GM19395 (cell line): ENCODE measurements at regions not wholly inside any gene's neighbourhood (a gene's known extent, or its start where the extent isn't known, plus 50 kb on each side); places are given as distances from the start of the nearest gene placed in this dataset.

Experiments used
- ATAC-seq: cut with Tn5 transposase; IDR thresholded peaks from one replicate; pipeline ENCODE4 v1.9.1; 2021; ENCODE audit warnings: mild to moderate bottlenecking, moderate library complexity; ENCODE audit not compliant: unreplicated experiment

- no peak for ATAC-seq
Observed at GRCh38 chr6:16871047-16871446, 109.8 kb upstream of the ATXN1 start.

DNA sequence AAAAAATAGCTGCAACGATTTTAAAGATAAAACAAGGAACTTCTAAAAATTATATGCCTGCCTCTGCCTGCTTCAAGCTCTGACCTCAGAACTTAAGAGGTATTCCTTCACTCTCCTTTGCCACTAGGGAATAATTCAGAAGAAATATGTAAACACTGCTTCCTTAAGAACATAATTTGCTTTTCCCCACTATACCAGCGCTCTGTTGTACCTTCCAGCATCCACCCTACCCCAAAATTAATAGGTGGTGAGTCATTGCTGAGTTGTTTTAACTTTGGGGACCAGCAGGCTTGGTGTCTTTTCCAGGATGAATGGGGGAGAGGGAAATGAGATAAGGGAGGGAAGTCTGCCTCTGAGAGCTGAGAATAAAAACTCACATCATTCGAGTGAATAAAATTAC is 107.7 kb upstream of the ATXN1 start:
- ATAC-seq = no peak

DNA sequence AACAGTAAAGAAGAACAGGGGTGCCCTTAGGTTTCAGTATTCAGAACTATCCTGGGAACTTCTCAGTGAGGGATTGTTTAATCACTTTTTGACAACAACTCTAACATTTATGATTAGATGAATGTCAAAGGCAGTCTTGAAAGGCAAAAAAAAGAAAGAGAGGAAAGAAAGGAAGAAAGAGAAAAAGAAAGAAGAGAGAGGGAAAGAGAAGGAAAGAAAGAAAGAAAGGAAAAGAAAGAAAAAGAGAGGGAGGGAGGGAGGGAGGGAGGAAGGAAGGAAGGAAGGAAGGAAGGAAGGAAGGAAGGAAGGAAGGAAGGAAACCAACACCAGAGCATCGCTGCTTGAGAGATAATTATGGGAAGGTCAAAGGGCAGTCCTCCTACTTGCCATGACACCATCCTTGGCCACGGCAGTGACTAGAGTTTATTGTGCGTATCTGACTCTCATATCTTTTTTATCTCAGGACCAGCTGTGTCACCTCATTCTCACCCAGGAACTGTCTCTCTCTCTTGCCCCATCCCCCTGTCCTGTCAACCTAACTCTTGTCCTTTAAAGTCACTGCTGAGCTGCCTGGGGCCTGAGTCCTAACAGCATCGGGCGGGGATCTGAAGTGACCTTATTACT is 96.8 kb upstream of the ATXN1 start:
- ATAC-seq = no peak

DNA sequence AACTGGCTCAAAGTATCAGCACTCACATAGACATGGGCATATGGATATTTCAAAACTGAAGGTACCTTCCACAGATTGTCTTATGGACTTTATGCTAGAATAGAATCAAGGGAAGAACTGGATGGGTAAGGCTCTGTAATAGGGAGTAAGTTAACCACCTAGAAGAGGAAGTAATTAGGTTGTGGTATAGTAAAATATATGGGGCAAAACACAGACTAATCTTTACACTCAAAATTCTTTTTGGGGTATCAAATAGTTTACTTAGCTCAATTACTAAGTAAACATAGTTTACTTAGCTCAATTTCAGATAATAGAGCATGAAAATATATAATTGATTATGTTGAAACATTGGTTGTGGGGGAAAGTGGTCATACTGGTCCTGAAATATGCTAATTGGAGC is 94.2 kb upstream of the ATXN1 start:
- peak; percentile 55 for ATAC-seq

- ATAC-seq = peak; percentile 85
Observed at GRCh38 chr6:16854986-16855385, 93.7 kb upstream of the ATXN1 start.

GRCh38 chr6:16852671-16853070 is 91.4 kb upstream of the ATXN1 start:
- ATAC-seq = no peak

- ATAC-seq = peak; percentile 51
Observed at GRCh38 chr6:16851758-16852157, 90.5 kb upstream of the ATXN1 start.

DNA sequence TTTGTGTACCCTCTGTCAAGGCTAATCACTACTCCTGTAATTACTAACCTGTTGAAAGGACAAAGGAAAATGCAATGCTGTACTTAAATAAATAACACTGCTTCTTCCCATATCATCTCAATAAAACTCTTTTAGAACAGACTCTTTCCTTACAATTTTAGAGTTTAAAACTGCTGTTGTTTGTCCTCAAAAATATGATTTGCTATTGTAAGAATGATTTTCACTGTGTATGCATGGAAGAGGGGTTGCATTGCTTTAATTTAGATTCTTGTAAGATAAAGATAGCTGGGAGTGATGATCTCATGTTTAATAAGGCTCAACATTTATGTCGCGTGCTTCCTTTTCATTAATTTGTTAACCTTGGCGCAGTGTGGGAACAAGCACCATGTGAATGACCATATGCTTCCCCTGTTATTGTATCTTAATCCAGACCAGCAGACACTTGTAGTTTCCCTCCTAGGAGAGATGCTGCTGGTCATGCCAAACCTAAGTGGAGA is 89.8 kb upstream of the ATXN1 start:
- no peak for ATAC-seq

DNA sequence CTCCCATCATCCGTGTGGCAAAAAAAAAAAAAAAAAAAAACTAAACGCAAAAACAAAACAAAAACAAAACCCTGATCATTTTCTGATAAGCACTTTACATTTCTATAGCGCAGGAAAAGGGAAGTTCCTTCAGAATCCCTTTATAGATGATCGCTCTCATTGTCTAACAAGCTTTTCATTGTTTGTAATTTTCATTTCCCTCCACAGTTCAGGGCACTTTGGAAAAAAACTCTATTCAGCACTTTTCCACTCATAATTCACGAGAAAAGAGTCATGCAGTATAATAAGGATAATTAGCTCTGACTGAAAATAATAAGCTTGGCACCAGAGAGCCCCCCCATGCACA is 89.4 kb upstream of the ATXN1 start:
- ATAC-seq = no peak

GRCh38 chr6:16849988-16850680 is 88.9 kb upstream of the ATXN1 start:
- ATAC-seq = no peak

DNA sequence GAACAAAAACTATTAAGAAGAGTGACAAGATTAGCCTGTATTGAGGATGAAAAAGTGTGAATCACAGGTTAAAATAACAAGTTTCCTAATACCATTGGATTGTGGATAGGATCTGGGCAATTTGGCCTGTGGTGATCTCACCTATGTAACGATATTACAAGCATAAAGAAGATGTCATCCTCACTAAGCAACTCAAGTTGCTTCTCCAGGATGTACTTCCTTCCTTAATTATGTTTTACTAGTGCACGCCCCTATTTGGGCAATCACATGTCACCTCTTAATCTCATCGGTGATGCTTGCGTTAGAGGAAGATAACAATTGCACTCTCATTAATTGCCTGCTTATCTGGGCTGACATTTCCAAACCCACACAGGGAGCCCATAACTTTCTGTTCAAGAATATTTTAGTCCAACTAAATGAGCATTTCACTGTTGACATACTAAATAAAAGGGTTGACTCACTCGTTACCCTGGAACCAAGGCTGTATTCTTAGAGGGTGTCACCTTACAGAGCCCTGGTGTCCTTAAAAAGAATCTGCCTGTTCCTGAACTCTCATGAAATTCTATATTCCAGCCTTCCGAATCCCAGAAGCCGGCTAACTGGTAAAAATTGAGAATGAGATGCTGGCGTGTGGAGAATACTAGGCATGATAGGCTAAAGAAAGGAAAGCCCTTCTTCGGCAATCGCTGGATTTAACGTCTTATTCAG is 88.2 kb upstream of the ATXN1 start:
- no peak for ATAC-seq

DNA sequence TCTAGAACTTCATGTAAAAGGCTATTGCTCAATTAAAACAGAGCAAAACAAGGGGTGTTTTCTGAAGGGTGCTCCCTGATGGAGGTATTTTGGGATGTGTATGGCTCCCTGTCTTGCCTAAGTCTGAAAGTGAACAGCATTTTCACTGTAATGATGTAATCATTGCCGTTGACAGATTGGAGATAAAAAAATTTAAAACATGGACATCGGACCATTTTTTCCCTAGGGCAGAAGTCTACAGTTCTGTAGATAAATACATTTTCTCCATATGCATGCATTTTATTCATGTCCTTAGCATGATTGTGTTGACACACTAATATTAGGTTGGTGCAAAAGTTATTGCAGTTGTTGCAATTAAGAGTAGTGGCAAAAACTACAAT is 85.1 kb upstream of the ATXN1 start:
- no peak for ATAC-seq

DNA sequence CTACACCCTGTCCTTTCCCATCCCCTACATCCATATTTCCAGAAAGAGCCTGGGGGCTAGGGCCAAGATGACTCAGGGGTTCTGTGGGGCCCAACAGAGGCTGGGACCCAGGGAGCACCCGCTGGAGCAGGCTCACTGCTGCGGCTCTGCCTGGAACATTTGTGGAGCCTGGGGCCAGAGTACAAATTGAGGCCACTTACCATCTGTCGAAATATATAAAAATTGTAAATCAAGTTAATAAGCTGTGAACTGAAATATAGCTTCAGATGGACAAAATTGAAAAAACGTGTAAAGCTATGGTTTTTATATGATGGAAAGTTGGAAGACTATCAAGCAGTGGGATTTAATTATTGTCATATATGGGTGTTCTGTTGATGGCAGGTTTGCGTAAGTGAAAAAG is 82.9 kb upstream of the ATXN1 start:
- ATAC-seq = no peak

DNA sequence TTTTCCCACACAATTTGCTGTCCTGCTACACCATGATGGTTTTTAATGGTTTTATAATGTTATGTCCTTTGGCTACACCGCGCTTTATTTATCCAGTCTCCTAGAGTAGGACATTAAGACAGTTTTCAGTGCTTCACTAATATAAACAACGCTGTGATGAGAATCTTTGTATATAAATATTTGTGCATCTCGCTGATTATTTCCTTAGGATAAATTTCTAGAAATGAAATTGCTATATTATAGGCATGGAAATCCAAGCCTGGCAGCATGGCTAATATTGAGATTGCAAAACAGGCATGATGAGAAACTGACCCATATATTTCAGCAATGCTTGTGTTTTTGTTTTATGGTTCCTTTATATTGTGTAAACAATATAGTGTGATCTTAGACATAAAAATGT is 81.4 kb upstream of the ATXN1 start:
- ATAC-seq = no peak

DNA sequence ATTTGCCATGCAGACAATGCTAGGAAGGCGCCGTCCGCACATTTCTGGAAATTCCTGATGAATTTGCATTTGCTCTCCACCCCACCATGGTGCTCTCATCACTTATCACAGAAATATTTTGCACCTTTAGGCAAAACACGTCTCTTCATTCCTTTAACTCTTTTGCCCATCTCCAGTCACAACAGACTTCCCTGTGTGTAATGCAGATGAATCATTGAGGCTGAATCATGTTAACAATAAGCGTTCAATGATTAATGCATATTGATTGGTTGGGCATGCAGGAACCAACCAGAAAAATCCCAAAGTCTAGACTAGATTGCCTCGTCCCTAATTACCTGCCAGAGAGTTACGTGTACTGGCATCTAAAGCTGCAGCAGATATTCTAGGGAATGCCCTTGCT is 80.0 kb upstream of the ATXN1 start:
- no peak for ATAC-seq

DNA sequence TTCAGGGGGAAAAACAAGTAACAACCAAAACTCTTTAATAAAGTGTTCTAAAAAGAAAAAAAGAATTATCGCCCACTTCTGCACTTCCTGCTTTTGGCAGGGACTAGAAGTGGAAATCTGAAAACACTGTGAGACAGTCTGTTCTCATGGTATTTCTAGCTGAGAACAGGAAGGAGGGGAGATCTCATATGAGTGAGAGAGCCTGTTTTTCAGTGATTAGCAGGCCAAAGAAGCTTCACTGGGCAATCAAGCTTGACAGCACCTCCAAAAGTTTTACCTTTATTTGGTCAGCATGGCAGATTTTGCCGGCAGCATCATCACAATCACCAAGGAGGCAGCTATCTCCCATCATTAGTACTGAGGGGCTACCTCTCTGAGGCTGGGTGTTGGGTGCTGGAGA is 79.5 kb upstream of the ATXN1 start:
- ATAC-seq = no peak

- ATAC-seq = no peak
Observed at GRCh38 chr6:16840291-16840690, 79.0 kb upstream of the ATXN1 start.

GRCh38 chr6:16839631-16840179 is 78.4 kb upstream of the ATXN1 start:
- ATAC-seq = no peak

DNA sequence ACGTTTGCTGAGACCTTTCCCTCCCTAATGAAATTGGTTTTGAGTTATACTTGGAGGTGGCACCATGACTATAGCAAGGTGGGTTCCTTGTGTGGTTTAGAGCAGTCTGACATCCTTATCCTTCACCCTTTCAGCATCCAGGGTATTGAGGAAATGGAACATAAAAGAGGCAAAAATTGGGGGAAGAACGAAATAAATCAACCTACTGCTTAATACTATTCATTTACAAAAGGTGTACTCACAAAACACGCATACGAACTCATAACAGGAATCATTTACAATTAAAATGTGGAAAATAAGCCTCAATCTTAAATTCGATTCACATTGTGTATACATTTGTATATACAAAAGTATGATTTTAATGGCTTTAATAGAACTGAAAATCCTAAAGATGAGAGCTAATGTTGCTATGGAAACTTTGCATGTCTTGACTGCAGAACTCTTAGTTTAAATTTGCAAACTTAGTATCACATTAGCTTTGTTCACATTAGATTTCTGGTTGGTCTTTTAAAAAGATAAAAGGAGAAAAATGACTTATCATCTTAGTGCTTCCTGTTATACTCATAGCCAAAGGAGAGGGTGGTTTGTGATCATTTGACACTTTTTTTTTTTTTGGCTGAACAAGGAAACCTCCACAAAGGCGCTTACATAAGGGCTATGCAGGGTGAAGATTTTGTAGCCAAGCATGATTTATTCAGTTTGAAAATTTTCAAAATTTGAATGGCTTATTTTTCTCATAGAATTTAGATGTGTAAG is 76.1 kb upstream of the ATXN1 start:
- ATAC-seq = no peak

DNA sequence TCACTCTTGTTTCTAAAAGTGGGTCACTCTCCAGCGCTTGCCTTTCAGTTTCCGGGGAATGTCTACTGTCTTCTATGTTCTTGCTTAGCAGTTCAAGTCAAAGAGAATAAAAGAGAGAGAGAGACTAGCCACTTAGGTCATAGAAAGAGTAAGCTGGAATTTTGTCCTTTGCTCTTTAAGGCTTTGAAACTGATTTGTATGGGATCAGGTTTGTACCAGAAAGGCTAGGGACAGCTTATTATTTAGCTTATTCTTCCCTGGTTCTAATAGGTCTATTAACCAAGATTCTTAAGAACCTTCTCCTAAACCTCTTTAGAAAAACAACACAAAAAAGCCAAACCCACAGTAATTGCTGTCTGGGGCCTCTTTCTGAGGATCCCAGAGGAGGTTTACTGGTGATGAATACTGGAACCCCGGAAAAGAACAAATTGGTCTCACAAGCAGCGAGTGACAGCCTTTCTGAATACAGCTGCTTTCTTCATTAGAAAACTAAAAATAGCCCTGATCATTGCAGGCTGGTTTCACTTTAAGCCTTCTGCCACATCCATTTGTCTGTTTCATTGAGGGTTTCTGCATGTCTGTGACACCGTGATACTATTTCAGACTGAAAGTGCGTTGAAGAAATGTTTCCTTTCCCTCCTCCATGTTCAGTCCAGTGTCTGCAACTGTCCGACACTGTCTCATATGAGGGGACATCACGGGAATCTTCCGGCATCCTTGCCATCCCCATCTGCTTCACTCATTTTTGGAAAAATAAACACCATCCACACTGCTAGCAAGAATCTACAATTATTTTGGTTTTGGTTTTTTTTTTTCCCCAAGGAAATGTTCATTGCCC is 75.1 kb upstream of the ATXN1 start:
- peak; percentile 90 for ATAC-seq
